ENCODE measurements at regions not wholly inside any gene's neighbourhood (a gene's known extent, or its start where the extent isn't known, plus 50 kb on each side); places are given as distances from the start of the nearest gene placed in this dataset.

DNA sequence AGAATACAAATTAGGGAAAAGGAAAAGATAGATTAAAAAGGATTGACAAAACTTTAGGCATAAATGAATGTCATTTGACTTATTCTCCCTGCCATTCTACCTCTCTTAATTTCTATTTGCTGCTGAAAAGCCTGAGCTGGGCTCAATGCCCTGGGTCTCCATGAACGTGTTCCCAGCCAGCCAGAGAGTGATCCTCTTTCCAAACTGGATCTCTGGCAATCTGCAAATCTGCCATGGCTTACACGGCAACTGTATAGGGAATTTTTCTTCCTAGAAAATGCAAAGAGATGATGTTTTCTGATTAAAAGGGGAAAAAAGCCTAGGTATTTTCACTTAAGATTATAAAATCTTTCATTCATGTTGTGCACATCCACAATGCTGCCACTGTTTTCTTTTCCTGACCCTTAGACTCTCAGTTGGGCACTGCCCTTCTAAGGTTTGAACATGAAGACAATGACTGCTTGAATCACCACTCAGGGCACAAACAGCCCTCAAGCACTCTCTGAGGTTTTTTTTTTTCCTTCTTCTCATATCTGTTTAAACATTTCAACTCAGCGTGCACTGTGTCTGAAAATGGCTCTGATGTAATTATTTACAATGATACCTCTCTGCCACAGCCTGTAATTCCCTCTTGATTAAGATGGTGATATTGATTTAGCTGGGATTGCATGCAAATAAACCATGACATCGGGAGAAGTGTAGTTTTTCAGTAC, 60.3 kb downstream of the DACT1 start:
- no peak overlapping the region for H3K27ac ChIP-seq
- no peaks in the 10 kb centered on the region for H3K9me3 ChIP-seq (ENCODE audit: insufficient read depth, low read depth)
- no peak for TF ChIP-seq EZH2 (IDR thresholded peaks at IDR 0.05; ENCODE audit: low read depth)
- TF ChIP-seq, protein P1, sequence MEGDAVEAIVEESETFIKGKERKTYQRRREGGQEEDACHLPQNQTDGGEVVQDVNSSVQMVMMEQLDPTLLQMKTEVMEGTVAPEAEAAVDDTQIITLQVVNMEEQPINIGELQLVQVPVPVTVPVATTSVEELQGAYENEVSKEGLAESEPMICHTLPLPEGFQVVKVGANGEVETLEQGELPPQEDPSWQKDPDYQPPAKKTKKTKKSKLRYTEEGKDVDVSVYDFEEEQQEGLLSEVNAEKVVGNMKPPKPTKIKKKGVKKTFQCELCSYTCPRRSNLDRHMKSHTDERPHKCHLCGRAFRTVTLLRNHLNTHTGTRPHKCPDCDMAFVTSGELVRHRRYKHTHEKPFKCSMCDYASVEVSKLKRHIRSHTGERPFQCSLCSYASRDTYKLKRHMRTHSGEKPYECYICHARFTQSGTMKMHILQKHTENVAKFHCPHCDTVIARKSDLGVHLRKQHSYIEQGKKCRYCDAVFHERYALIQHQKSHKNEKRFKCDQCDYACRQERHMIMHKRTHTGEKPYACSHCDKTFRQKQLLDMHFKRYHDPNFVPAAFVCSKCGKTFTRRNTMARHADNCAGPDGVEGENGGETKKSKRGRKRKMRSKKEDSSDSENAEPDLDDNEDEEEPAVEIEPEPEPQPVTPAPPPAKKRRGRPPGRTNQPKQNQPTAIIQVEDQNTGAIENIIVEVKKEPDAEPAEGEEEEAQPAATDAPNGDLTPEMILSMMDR (conservative IDR thresholded peaks at IDR 0.05), result no peak

GRCh38 chr14:58699681-58700205, 62.0 kb downstream of the DACT1 start:
- ChIA-PET POLR2A (ENCODE audit: unreplicated experiment) (no interaction called here), CTCF (interaction anchor here (0.6 kb wide), 1 partner anchor 1400 kb away, joined by 3 read pairs; no protein-coding TSS in a partner anchor)
- Histone ChIP-seq H3F3A (ENCODE audit: insufficient read depth, low read depth) (no peaks in the 10 kb centered on the region), H3K27me3 (ENCODE audit: insufficient read depth, low read depth) (0 out of 2 replicates have a peak, but pooled peaks cover 2% of the 10 kb centered on the region), H3K36me3 (ENCODE audit: low read depth) (no peaks in the 10 kb centered on the region), H3K79me2 (ENCODE audit: low read depth) (no peaks in the 10 kb centered on the region), H3K4me1 (replicated peaks; ENCODE audit: insufficient read depth) (no peaks in the 10 kb centered on the region), H3K4me2 (no peak overlapping the region), H3K9me3 (ENCODE audit: insufficient read depth, low read depth) (no peaks in the 10 kb centered on the region), H2AFZ (no peak overlapping the region), H3K27ac (no peak overlapping the region), H3K9me2 (ENCODE audit: insufficient read depth) (no peaks in the 10 kb centered on the region), H3K4me3 (no peak overlapping the region), H4K20me1 (ENCODE audit: insufficient read depth) (no peaks in the 10 kb centered on the region)
- no TSS peak for BruUV-seq (replicated peaks)
- no peak for DNase-seq
- TF ChIP-seq, protein P1 (conservative IDR thresholded peaks at IDR 0.05), result no peak
- TF ChIP-seq EZH2 (IDR thresholded peaks at IDR 0.05; ENCODE audit: low read depth), result no peak
- intact Hi-C loops (cut with micrococcal nuclease; ENCODE audit: unreplicated experiment), result no loop called here

More for the DNA sequence above, 60.3 kb downstream of the DACT1 start:
- POLR2A ChIA-PET (ENCODE audit: unreplicated experiment), result no interaction called here
- CTCF ChIA-PET, result interaction anchor here (0.7 kb wide), 1 partner anchor 103 kb away, joined by 3 read pairs; no protein-coding TSS in a partner anchor
- Histone ChIP-seq H3K36me3 (ENCODE audit: low read depth) (no peaks in the 10 kb centered on the region), H3K4me1 (replicated peaks; ENCODE audit: insufficient read depth) (no peaks in the 10 kb centered on the region), H2AFZ (no peak overlapping the region), H3K4me3 (no peak overlapping the region), H3K9me2 (ENCODE audit: insufficient read depth) (no peaks in the 10 kb centered on the region), H4K20me1 (ENCODE audit: insufficient read depth) (no peaks in the 10 kb centered on the region), H3K27me3 (ENCODE audit: insufficient read depth, low read depth) (peaks cover 16% of the 10 kb centered on the region; the same call in 1 of the 2 replicates), H3F3A (ENCODE audit: insufficient read depth, low read depth) (no peaks in the 10 kb centered on the region), H3K4me2 (no peak overlapping the region), H3K79me2 (ENCODE audit: low read depth) (no peaks in the 10 kb centered on the region)
- BruUV-seq (replicated peaks), result no TSS peak
- intact Hi-C loops (cut with micrococcal nuclease; ENCODE audit: unreplicated experiment), result no loop called here
- DNase-seq, result no peak

DNA sequence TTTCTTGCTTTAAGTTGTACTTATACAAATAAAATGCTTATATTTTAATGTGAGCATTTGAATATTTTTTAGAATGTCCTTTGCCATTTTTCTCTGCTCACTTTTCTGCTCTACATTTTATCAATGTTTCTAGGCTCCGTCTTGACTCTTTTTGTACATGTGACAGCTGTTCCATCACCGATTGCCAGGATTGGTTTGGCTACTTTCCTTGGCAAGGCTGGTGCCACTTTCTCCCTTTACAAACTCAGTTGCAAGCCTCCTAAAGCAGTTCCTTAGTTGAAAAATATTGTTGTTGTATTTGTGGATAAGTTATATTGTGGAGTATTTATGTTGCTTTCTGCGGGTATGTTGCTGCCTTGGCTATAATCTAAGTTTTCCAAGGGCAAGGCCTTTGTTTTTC, 63.4 kb downstream of the DACT1 start:
- Histone ChIP-seq H2AFZ (no peak overlapping the region), H3K9me2 (ENCODE audit: insufficient read depth) (no peaks in the 10 kb centered on the region), H3K27ac (no peak overlapping the region), H3K9me3 (ENCODE audit: insufficient read depth, low read depth) (no peaks in the 10 kb centered on the region), H3K36me3 (ENCODE audit: low read depth) (no peaks in the 10 kb centered on the region), H3F3A (ENCODE audit: insufficient read depth, low read depth) (no peaks in the 10 kb centered on the region), H3K4me2 (no peak overlapping the region), H4K20me1 (ENCODE audit: insufficient read depth) (no peaks in the 10 kb centered on the region), H3K4me1 (replicated peaks; ENCODE audit: insufficient read depth) (no peaks in the 10 kb centered on the region), H3K79me2 (ENCODE audit: low read depth) (no peaks in the 10 kb centered on the region), H3K27me3 (ENCODE audit: insufficient read depth, low read depth) (no peaks in the 10 kb centered on the region), H3K4me3 (no peak overlapping the region)
- DNase-seq, result no peak
- no peak for TF ChIP-seq EZH2 (IDR thresholded peaks at IDR 0.05; ENCODE audit: low read depth)
- TF ChIP-seq, protein P1 (conservative IDR thresholded peaks at IDR 0.05), result no peak
- BruUV-seq (replicated peaks), result no TSS peak
- CTCF ChIA-PET, result no interaction called here
- POLR2A ChIA-PET (ENCODE audit: unreplicated experiment), result no interaction called here
- intact Hi-C loops (cut with micrococcal nuclease; ENCODE audit: unreplicated experiment), result no loop called here
